SK-N-MC (cell line): ENCODE measurements at regions not wholly inside any gene's neighbourhood (a gene's known extent, or its start where the extent isn't known, plus 50 kb on each side); places are given as distances from the start of the nearest gene placed in this dataset.

Experiments
- EZH2 ChIP-seq: fragments of 200-600 bp; sonication (generic); IDR thresholded peaks from one replicate; pipeline ENCODE4 v1.6.1; 2017; ENCODE audit warnings: antibody characterized with exemption
- POLR2AphosphoS5 ChIP-seq: IDR thresholded peaks from 2 replicates; pipeline ENCODE4 v1.6.1; 2012; ENCODE audit warnings: mild to moderate bottlenecking, low read depth, low read length, borderline replicate concordance

- TF ChIP-seq EZH2 (no peak), POLR2AphosphoS5 (no peak)
Observed at GRCh38 chr3:145251311-145251710, 909.7 kb downstream of the PLOD2 start.
